Uterus (tissue), 2 donors: ENCODE measurements at regions not wholly inside any gene's neighbourhood (a gene's known extent, or its start where the extent isn't known, plus 50 kb on each side); places are given as distances from the start of the nearest gene placed in this dataset.

ENCODE experiments used
- POLR2A ChIP-seq, 2 donors: fragments of 450-650 bp; IDR thresholded peaks; one replicate each; pipeline ENCODE4 v1.6.1; 2016; ENCODE audit warnings: antibody characterized with exemption in 2 of 2, mild to moderate bottlenecking in 1 of 2, moderate library complexity in 1 of 2
- TF ChIP-seq, protein P1 (sequence below), 4 experiments: fragments of 200-600 bp in 2 of 4; fragments of 450-650 bp in 2 of 4; sonication (generic) in 2 of 4; IDR thresholded peaks; one replicate each; pipeline ENCODE4 v1.5.1; 2016 to 2019; ENCODE audit warnings: antibody characterized with exemption in 4 of 4, mild to moderate bottlenecking in 2 of 4, moderate library complexity in 1 of 4

DNA sequence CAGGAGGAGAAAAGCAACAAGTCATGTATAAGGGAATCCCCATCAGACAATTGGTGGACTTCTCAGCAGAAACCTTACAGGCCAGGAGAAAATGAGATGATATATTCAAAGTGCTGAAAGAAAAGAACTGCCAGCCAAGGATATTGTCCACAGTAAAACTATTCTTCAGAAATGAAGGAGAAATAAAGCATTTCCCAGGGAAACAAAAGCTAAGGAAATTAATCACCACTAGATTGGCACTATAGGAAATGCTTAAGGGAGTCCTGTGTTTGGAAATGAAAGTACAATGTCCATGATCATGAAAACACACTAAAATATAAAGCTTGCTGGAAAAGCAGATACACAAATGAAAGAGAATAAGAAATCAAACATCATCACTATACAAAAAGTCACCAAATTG, 282.0 kb downstream of the BLID start:
- TF ChIP-seq, protein P1, sequence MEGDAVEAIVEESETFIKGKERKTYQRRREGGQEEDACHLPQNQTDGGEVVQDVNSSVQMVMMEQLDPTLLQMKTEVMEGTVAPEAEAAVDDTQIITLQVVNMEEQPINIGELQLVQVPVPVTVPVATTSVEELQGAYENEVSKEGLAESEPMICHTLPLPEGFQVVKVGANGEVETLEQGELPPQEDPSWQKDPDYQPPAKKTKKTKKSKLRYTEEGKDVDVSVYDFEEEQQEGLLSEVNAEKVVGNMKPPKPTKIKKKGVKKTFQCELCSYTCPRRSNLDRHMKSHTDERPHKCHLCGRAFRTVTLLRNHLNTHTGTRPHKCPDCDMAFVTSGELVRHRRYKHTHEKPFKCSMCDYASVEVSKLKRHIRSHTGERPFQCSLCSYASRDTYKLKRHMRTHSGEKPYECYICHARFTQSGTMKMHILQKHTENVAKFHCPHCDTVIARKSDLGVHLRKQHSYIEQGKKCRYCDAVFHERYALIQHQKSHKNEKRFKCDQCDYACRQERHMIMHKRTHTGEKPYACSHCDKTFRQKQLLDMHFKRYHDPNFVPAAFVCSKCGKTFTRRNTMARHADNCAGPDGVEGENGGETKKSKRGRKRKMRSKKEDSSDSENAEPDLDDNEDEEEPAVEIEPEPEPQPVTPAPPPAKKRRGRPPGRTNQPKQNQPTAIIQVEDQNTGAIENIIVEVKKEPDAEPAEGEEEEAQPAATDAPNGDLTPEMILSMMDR (IDR thresholded peaks at IDR 0.05) = no peak
- no peak for TF ChIP-seq POLR2A (IDR thresholded peaks at IDR 0.05)
